ENCODE measurements at regions not wholly inside any gene's neighbourhood (a gene's known extent, or its start where the extent isn't known, plus 50 kb on each side); places are given as distances from the start of the nearest gene placed in this dataset.

- TF ChIP-seq CTCF (conservative IDR thresholded peaks at IDR 0.05; ENCODE audit: low read depth, low read length) (no peak), EZH2 (IDR thresholded peaks at IDR 0.05; ENCODE audit: low read length, unreplicated experiment) (peak; percentile 63)
These were observed 53.9 kb upstream of the TTC34 start for GRCh38 chr1:2855206-2856065.

All from PC-3 (cell line).